Loucy (cell line): ENCODE measurements at regions not wholly inside any gene's neighbourhood (a gene's known extent, or its start where the extent isn't known, plus 50 kb on each side); places are given as distances from the start of the nearest gene placed in this dataset.

Experiments used
- H2AFZ ChIP-seq: fragments of 200-600 bp; sonication (generic); 2 replicates; pipeline ENCODE4 v1.6.0; 2016; ENCODE audit warnings: antibody characterized with exemption, mild to moderate bottlenecking, low read length, moderate library complexity
- H3F3A ChIP-seq: fragments of 200-600 bp; 2 replicates; pipeline ENCODE4 v1.6.0; 2016; ENCODE audit warnings: antibody characterized with exemption, low read depth, mild to moderate bottlenecking
- H3K27me3 ChIP-seq: fragments of 200-600 bp; sonication (generic); 2 replicates; pipeline ENCODE4 v1.6.1; 2014; ENCODE audit warnings: low read length, mild to moderate bottlenecking; ENCODE audit not compliant: insufficient read depth, poor library complexity, severe bottlenecking
- H3K36me3 ChIP-seq: fragments of 200-600 bp; sonication (generic); 2 replicates; pipeline ENCODE4 v1.6.1; 2016; ENCODE audit warnings: low read length; ENCODE audit not compliant: insufficient read depth
- H3K4me1 ChIP-seq: fragments of 200-600 bp; sonication (generic); 2 replicates; pipeline ENCODE4 v1.5.1; 2014; ENCODE audit warnings: low read length, mild to moderate bottlenecking; ENCODE audit not compliant: insufficient read depth, poor library complexity, severe bottlenecking
- H3K4me2 ChIP-seq: fragments of 200-600 bp; sonication (generic); 2 replicates; pipeline ENCODE4 v1.6.0; 2014; ENCODE audit warnings: antibody characterized with exemption, low read length, low read depth, mild to moderate bottlenecking; ENCODE audit not compliant: poor library complexity, severe bottlenecking
- H3K4me3 ChIP-seq: fragments of 200-600 bp; sonication (generic); 2 replicates; pipeline ENCODE4 v1.5.1; 2014; ENCODE audit warnings: low read length, mild to moderate bottlenecking, mixed read lengths; ENCODE audit not compliant: poor library complexity, severe bottlenecking
- H3K79me2 ChIP-seq: fragments of 200-600 bp; sonication (generic); 2 replicates; pipeline ENCODE4 v1.6.1; 2014; ENCODE audit warnings: low read length; ENCODE audit not compliant: insufficient read depth
- H3K9ac ChIP-seq: fragments of 200-600 bp; sonication (generic); 2 replicates; pipeline ENCODE4 v1.6.0; 2014; ENCODE audit warnings: mild to moderate bottlenecking, low read depth, low read length, moderate library complexity; ENCODE audit not compliant: poor library complexity, severe bottlenecking
- H3K9me2 ChIP-seq: fragments of 200-600 bp; sonication (generic); replicated peaks from 2 replicates; pipeline ENCODE4 v1.6.1; 2016; ENCODE audit warnings: low read depth, low read length, mixed read lengths
- H3K9me3 ChIP-seq: fragments of 200-600 bp; sonication (generic); 2 replicates; pipeline ENCODE4 v1.6.1; 2014; ENCODE audit warnings: mild to moderate bottlenecking, antibody characterized with exemption, low read length, low read depth; ENCODE audit not compliant: insufficient read depth
- H4K20me1 ChIP-seq: fragments of 200-600 bp; sonication (generic); 2 replicates; pipeline ENCODE4 v1.6.0; 2014; ENCODE audit warnings: antibody characterized with exemption, low read length, mild to moderate bottlenecking; ENCODE audit not compliant: insufficient read depth, poor library complexity, severe bottlenecking
- EZH2phosphoT487 ChIP-seq: fragments of 200-600 bp; IDR thresholded peaks from 2 replicates; pipeline ENCODE4 v1.6.1; 2018; ENCODE audit warnings: antibody characterized with exemption, mild to moderate bottlenecking, moderate library complexity, borderline replicate concordance
- TF ChIP-seq, protein P1 (sequence below): fragments of 200-600 bp; sonication (generic); conservative IDR thresholded peaks from 2 replicates; pipeline ENCODE4 v1.5.1; 2014; ENCODE audit warnings: mild to moderate bottlenecking, antibody characterized with exemption, low read length

DNA sequence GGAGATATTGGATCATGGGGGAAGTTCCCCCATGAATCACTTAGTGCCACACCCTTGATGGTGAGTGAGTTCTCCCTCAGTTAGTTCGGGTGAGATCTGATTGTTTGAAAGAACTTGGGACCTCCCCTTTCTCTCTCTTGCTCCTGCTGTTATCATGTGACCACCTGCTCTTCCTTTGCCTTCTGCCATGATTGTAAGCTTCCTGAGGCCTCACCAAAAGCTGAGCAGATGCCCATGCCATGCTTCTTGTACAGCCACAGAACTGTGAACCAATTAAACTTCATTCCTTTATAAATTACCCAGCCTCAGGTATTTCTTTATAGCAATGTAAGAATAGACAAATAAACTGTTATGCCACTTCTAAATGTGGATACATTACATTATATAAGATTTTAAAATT is 686.7 kb upstream of the MARCKS start:
- Histone ChIP-seq H3K4me3 (no peak overlapping the region), H2AFZ (no peak overlapping the region), H3K4me1 (no peaks in the 10 kb centered on the region), H3K9me2 (no peaks in the 10 kb centered on the region), H3K9me3 (no peaks in the 10 kb centered on the region), H3K4me2 (no peak overlapping the region), H3K9ac (no peak overlapping the region), H3K36me3 (no peaks in the 10 kb centered on the region), H3K79me2 (no peaks in the 10 kb centered on the region), H3K27me3 (no peaks in the 10 kb centered on the region), H3F3A (no peaks in the 10 kb centered on the region), H4K20me1 (no peaks in the 10 kb centered on the region)
- TF ChIP-seq, protein P1, sequence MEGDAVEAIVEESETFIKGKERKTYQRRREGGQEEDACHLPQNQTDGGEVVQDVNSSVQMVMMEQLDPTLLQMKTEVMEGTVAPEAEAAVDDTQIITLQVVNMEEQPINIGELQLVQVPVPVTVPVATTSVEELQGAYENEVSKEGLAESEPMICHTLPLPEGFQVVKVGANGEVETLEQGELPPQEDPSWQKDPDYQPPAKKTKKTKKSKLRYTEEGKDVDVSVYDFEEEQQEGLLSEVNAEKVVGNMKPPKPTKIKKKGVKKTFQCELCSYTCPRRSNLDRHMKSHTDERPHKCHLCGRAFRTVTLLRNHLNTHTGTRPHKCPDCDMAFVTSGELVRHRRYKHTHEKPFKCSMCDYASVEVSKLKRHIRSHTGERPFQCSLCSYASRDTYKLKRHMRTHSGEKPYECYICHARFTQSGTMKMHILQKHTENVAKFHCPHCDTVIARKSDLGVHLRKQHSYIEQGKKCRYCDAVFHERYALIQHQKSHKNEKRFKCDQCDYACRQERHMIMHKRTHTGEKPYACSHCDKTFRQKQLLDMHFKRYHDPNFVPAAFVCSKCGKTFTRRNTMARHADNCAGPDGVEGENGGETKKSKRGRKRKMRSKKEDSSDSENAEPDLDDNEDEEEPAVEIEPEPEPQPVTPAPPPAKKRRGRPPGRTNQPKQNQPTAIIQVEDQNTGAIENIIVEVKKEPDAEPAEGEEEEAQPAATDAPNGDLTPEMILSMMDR = no peak
- no peak for TF ChIP-seq EZH2phosphoT487

DNA sequence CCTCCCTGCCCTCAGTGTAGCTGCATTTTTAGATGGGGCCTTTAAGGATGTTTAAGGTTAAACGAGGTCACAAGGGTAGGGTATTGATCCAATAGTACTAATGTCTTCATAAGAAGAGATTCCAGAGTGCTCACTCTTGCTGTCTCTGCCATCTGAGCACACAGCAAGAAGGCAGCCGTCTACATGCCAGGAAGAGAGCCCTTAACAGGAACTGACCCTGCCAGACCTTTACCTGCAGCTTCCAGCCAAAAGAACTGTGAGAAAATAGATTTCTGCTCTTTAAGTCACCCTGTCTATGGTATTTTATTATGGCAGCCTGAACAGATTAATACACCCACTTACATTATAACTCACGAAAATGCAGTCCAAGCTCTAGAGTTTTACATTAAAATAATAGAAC is 685.3 kb upstream of the MARCKS start:
- Histone ChIP-seq H3K4me1 (no peaks in the 10 kb centered on the region), H3K79me2 (no peaks in the 10 kb centered on the region), H3K27me3 (no peaks in the 10 kb centered on the region), H3F3A (no peaks in the 10 kb centered on the region), H3K36me3 (no peaks in the 10 kb centered on the region), H3K9ac (no peak overlapping the region), H3K4me3 (no peak overlapping the region), H2AFZ (no peak overlapping the region), H4K20me1 (no peaks in the 10 kb centered on the region), H3K4me2 (no peak overlapping the region), H3K9me2 (no peaks in the 10 kb centered on the region), H3K9me3 (no peaks in the 10 kb centered on the region)
- no peak for TF ChIP-seq EZH2phosphoT487
- TF ChIP-seq, protein P1 = no peak

DNA sequence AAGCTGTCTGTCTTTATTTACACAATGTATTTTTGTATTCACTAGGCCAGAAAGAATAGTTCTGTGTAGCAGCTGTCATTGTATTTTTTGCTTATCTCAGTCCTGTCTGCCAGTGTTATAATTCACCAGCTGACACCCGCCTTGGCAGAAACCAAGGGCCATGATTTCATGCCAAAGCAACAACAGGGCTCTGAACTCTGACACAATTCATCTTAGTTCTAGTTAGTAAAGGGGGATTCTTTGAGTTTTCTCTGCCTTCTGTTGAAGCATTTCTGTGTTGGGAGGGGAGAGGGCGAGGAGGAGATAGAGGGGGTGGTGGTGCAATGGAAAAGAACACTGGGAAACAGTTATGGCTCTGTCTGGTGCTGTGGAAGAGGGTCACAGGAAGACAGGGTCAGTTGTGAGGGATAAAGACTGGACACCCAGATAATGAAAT is 684.6 kb upstream of the MARCKS start:
- H3K4me2 ChIP-seq = no peak overlapping the region
- no peaks in the 10 kb centered on the region for H3K4me1 ChIP-seq
- H3K9ac ChIP-seq = no peak overlapping the region
- H3K4me3 ChIP-seq = no peak overlapping the region
- H3K79me2 ChIP-seq = no peaks in the 10 kb centered on the region
- H3K9me2 ChIP-seq = no peaks in the 10 kb centered on the region
- no peak overlapping the region for H2AFZ ChIP-seq
- H3K9me3 ChIP-seq = no peaks in the 10 kb centered on the region
- H3K36me3 ChIP-seq = no peaks in the 10 kb centered on the region
- H4K20me1 ChIP-seq = no peaks in the 10 kb centered on the region
- TF ChIP-seq, protein P1 = no peak
- H3F3A ChIP-seq = no peaks in the 10 kb centered on the region
- no peaks in the 10 kb centered on the region for H3K27me3 ChIP-seq
